ENCODE measurements at regions not wholly inside any gene's neighbourhood (a gene's known extent, or its start where the extent isn't known, plus 50 kb on each side); places are given as distances from the start of the nearest gene placed in this dataset.

DNA sequence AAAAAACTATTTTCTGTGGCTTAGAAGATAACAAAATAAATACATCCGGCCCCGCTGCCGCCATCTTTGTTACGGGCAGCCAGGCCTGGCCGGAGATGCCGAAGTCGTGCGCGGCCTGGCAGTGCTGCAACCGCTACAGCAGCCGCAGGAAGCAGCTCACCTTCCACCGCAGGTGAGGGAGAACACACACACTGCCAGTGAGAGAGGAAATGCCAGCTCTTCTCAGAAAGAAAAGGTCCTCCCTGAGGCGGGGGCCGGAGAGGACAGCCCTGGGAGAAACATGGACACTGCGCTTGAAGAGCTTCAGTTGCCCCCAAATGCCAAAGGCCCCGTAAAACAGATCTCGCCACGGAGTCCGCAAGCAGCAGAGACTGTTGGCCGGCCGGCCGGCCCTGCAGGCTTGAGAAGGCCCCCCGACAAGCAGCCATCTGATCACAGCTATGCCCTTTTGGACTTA, 323.2 kb downstream of the AMY1C start:
- TF ChIP-seq FOXP2 (optimal IDR thresholded peaks at IDR 0.05; ENCODE audit: borderline replicate concordance, extremely low read depth, extremely low read length, insufficient read depth) (no peak), TAF1 (IDR thresholded peaks at IDR 0.05; ENCODE audit: borderline replicate concordance, insufficient read depth, low read length) (no peak), POLR2AphosphoS5 (IDR thresholded peaks at IDR 0.05; ENCODE audit: low read depth, low read length) (no peak), SIN3A (IDR thresholded peaks at IDR 0.05; ENCODE audit: borderline replicate concordance, insufficient read depth, low read length) (no peak)
- TF ChIP-seq, protein P1, sequence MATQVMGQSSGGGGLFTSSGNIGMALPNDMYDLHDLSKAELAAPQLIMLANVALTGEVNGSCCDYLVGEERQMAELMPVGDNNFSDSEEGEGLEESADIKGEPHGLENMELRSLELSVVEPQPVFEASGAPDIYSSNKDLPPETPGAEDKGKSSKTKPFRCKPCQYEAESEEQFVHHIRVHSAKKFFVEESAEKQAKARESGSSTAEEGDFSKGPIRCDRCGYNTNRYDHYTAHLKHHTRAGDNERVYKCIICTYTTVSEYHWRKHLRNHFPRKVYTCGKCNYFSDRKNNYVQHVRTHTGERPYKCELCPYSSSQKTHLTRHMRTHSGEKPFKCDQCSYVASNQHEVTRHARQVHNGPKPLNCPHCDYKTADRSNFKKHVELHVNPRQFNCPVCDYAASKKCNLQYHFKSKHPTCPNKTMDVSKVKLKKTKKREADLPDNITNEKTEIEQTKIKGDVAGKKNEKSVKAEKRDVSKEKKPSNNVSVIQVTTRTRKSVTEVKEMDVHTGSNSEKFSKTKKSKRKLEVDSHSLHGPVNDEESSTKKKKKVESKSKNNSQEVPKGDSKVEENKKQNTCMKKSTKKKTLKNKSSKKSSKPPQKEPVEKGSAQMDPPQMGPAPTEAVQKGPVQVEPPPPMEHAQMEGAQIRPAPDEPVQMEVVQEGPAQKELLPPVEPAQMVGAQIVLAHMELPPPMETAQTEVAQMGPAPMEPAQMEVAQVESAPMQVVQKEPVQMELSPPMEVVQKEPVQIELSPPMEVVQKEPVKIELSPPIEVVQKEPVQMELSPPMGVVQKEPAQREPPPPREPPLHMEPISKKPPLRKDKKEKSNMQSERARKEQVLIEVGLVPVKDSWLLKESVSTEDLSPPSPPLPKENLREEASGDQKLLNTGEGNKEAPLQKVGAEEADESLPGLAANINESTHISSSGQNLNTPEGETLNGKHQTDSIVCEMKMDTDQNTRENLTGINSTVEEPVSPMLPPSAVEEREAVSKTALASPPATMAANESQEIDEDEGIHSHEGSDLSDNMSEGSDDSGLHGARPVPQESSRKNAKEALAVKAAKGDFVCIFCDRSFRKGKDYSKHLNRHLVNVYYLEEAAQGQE (IDR thresholded peaks at IDR 0.05; ENCODE audit: insufficient read depth in 1 of 2, low read depth in 2 of 2, low read length in 2 of 2): no peak

- TF ChIP-seq FOXP2 (optimal IDR thresholded peaks at IDR 0.05; ENCODE audit: borderline replicate concordance, extremely low read depth, extremely low read length, insufficient read depth) (no peak), SIN3A (IDR thresholded peaks at IDR 0.05; ENCODE audit: borderline replicate concordance, insufficient read depth, low read length) (no peak), POLR2AphosphoS5 (IDR thresholded peaks at IDR 0.05; ENCODE audit: low read depth, low read length) (no peak), TAF1 (IDR thresholded peaks at IDR 0.05; ENCODE audit: borderline replicate concordance, insufficient read depth, low read length) (no peak)
- TF ChIP-seq, protein P1 (IDR thresholded peaks at IDR 0.05; ENCODE audit: insufficient read depth in 1 of 2, low read depth in 2 of 2, low read length in 2 of 2): no peak
These were observed 323.8 kb downstream of the AMY1C start for GRCh38 chr1:104073463-104073902.

- TF ChIP-seq, protein P1 (IDR thresholded peaks at IDR 0.05; ENCODE audit: insufficient read depth in 1 of 2, low read depth in 2 of 2, low read length in 2 of 2): no peak
- no peak for TF ChIP-seq TAF1 (IDR thresholded peaks at IDR 0.05; ENCODE audit: borderline replicate concordance, insufficient read depth, low read length)
- TF ChIP-seq FOXP2 (optimal IDR thresholded peaks at IDR 0.05; ENCODE audit: borderline replicate concordance, extremely low read depth, extremely low read length, insufficient read depth): no peak
- TF ChIP-seq POLR2AphosphoS5 (IDR thresholded peaks at IDR 0.05; ENCODE audit: low read depth, low read length): no peak
These were observed 332.5 kb downstream of the AMY1C start for GRCh38 chr1:104082221-104082620.

DNA sequence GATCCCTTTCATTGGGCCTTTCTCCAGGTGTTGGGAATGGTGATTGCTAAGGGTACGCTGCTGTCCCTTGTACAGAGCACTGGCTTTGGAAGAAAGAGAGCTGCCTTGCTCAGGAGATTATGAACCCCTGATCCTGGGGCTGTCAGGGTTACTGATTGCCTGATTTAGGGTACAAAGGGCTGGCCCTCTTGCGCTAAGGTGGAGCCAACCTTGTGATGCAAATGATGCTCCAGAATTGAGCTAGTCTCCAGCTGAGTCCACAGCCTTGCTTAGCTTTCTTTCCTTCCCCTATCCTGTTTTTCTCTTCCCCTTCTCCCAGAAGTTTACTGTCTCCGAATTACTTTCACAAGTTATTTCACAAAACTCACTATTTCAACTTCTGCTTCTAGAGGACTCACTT, 334.7 kb downstream of the AMY1C start:
- TF ChIP-seq FOXP2 (optimal IDR thresholded peaks at IDR 0.05; ENCODE audit: borderline replicate concordance, extremely low read depth, extremely low read length, insufficient read depth) (no peak), TAF1 (IDR thresholded peaks at IDR 0.05; ENCODE audit: borderline replicate concordance, insufficient read depth, low read length) (no peak), POLR2AphosphoS5 (IDR thresholded peaks at IDR 0.05; ENCODE audit: low read depth, low read length) (no peak), SIN3A (IDR thresholded peaks at IDR 0.05; ENCODE audit: borderline replicate concordance, insufficient read depth, low read length) (no peak)
- TF ChIP-seq, protein P1 (IDR thresholded peaks at IDR 0.05; ENCODE audit: insufficient read depth in 1 of 2, low read depth in 2 of 2, low read length in 2 of 2): no peak

DNA sequence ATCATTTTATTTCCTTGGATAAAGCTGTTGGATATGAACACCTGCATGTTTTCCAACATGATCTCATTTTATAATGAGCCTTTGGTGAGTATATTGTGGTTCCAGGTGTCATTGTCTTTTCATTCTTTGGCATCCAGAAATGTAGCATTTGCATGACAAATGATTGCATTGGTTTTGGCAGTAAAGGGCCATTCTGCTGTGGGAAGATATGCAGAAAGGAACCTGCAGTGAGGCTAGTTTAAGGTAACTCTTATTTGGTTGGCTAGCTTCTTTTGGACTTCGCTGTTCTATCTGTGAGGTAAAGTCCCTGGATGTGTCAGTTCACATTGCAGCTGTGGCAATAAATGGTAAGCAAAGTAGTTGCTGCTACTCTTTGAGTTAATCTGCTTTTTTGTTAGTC, 343.0 kb downstream of the AMY1C start:
- TF ChIP-seq TAF1 (IDR thresholded peaks at IDR 0.05; ENCODE audit: borderline replicate concordance, insufficient read depth, low read length): no peak
- TF ChIP-seq, protein P1 (IDR thresholded peaks at IDR 0.05; ENCODE audit: insufficient read depth in 1 of 2, low read depth in 2 of 2, low read length in 2 of 2): no peak
